Cardiac fibroblast (primary cell): ENCODE measurements at regions not wholly inside any gene's neighbourhood (a gene's known extent, or its start where the extent isn't known, plus 50 kb on each side); places are given as distances from the start of the nearest gene placed in this dataset.
"Not testable (repeated sequence)": the region's sequence is repeated elsewhere in the genome, so short reads cannot be mapped to it uniquely, and the experiment has no call there.

Source experiments
- DNase-seq, 2 donors: peaks; one replicate each; pipeline versions ENCODE4 v3.0.0 to v3.0.0-alpha.2; 2010; ENCODE audit warnings: low read depth in 2 of 2
- H3K4me3 ChIP-seq, 2 donors: replicated peaks in 1 of 2; 1 replicate in 1 of 2; 2 replicates in 1 of 2; pipeline ENCODE4 v1.5.1; 2011; ENCODE audit warnings: low read depth in 2 of 2, low read length in 2 of 2, mild to moderate bottlenecking in 2 of 2, moderate library complexity in 1 of 2
- CTCF ChIP-seq: IDR thresholded peaks from one replicate; pipeline ENCODE4 v1.5.1; 2011; ENCODE audit warnings: low read depth, mild to moderate bottlenecking, low read length, inconsistent platforms

DNA sequence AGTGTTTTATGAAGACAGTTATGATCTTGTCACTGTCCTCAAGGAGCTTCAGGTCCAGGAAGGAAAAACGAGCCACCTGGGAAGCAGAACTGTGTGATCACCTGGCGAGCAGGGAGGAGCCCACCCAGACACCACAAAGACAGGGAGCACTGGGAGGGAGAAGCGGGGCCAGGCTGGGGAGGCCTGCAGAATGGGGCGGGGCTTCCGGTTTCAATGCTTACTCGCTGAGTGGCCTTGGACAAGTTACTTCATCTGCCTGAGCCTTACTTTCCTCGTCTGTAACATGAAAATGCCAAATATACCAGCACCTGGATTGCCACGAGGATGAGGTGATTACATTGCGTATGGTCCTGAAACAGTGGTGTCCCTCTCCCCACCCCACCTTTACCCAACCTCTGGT lies 227.5 kb downstream of the ANKRD30B start:
- DNase-seq, result no peak
- no peak overlapping the region for H3K4me3 ChIP-seq
- TF ChIP-seq CTCF, result no peak

GRCh38 chr18:14976736-14977430 lies 228.9 kb downstream of the ANKRD30B start:
- peak in 1 of 2 donors; percentile 42 for DNase-seq
- no peak overlapping the region for H3K4me3 ChIP-seq
- peak; percentile 24 for TF ChIP-seq CTCF

- no peak for TF ChIP-seq CTCF
- DNase-seq, result no peak
- no peak overlapping the region for H3K4me3 ChIP-seq
These were observed 230.2 kb downstream of the ANKRD30B start for GRCh38 chr18:14978191-14978590.

DNA sequence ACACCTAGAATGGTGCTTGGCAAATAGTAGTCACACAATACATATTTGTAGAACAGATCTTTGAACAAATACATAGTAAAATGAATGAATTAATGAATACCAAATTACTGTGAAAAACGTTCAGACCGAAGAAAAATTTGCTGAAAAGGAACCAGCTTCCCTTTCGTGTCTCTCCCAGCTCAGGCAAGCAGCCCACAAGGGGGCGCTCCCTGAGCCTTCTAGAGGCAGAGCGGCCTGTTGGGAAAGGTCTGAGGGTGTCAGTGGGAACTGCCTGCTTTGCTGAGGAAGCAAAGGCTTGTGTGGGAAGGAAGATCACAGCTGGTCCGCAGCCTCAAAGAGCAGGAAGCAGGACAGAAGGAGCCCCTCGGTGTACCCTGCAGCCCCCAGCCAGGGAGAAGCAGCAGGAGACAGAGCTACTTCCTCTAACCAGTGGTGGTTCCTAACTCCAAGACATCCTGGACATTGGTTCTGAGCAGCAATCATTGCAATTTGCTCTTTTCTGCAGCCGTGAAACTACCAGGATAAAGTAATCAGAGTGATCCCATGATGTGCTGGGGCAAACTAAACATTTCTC lies 231.1 kb downstream of the ANKRD30B start:
- no peak overlapping the region for H3K4me3 ChIP-seq

DNA sequence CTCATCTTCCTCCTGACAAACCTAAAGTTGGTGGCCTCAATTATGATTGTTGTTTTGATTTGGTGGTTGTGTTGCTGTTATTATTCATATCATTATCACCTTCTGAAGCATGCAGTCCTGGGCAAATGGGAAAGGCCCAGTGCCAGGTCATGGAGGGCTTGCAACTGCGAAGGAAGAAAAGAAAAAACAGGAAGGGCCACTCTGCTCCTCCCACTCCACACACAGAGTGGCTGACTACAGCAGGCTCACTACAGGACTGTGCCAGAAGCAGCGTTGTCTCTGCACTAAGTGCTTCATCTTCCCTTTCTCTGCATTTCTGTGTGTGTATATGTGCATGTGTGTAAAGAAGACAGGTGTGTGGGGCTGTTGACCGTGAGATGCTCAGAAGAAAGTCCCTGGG lies 231.9 kb downstream of the ANKRD30B start:
- H3K4me3 ChIP-seq, result no peak overlapping the region
- no peak for DNase-seq
- no peak for TF ChIP-seq CTCF

More for the DNA sequence above, 231.1 kb downstream of the ANKRD30B start:
- DNase-seq, result peak in 1 of 2 donors; percentile 47
- TF ChIP-seq CTCF, result peak; percentile 39

- DNase-seq, H3K4me3 ChIP-seq: not testable (repeated sequence)
These were observed 236.6 kb downstream of the ANKRD30B start for GRCh38 chr18:14984531-14984930.

- not testable (repeated sequence) for H3K4me3 ChIP-seq
These were observed 237.5 kb downstream of the ANKRD30B start for GRCh38 chr18:14985291-14986013.

GRCh38 chr18:14987377-14987776 lies 239.4 kb downstream of the ANKRD30B start:
- not testable (repeated sequence) for DNase-seq, H3K4me3 ChIP-seq

More at GRCh38 chr18:14985291-14986013, 237.5 kb downstream of the ANKRD30B start:
- DNase-seq, result peak in 1 of 2 donors; percentile 14

DNA sequence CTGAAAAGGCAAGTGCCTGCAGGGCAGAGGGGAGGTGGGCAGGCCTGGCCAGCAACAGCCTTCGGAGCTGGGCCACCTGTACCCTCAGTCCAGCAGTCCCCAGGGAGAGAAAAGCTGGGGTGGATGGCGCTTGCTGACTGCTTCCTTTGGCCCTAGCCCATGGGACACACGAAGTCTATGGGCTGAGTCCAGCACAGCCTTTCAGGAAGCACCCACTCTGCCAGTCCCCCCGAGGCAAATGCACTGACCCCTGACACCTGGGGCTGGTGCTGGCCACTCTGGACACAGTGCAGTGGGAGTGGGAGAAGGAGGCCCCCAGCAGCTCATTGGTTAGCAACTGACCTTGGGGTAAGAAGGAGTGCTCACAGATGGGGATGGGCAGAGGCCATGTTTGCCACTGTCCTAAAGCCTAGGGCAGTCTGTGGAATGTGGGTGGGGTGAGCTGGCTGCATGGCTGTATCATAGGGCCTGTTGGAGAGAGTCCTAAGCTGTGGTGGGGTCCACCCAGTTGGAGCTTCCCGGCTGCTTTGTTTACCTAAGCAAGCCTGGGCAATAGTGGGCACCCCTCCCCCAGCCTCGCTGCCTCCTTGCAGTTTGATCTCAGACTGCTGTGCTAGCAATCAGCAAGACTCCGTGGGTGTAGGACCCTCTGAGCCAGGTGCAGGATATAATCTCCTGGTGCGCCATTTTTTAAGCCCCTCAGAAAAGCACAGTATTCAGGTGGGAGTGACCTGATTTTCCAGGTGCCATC lies 240.2 kb downstream of the ANKRD30B start:
- not testable (repeated sequence) for DNase-seq, H3K4me3 ChIP-seq

GRCh38 chr18:14989569-14989968 lies 241.6 kb downstream of the ANKRD30B start:
- H3K4me3 ChIP-seq, DNase-seq: not testable (repeated sequence)

GRCh38 chr18:14991934-14992445 lies 244.0 kb downstream of the ANKRD30B start:
- H3K4me3 ChIP-seq, DNase-seq: not testable (repeated sequence)
